ENCODE measurements at regions not wholly inside any gene's neighbourhood (a gene's known extent, or its start where the extent isn't known, plus 50 kb on each side); places are given as distances from the start of the nearest gene placed in this dataset.

GRCh38 chr4:148780426-148781005 lies 338.3 kb upstream of the NR3C2 start:
- dilution Hi-C loops (cut with MboI; ENCODE audit: extremely low pct_ligation_motif_present, low sequenced_read_pairs), result no loop called here
- TF ChIP-seq EZH2 (IDR thresholded peaks at IDR 0.05; ENCODE audit: low read length), result no peak
- no peak for TF ChIP-seq CTCF (optimal IDR thresholded peaks at IDR 0.05 in 1 of 3, IDR thresholded peaks at IDR 0.05 in 1 of 3, conservative IDR thresholded peaks at IDR 0.05 in 1 of 3; ENCODE audit: extremely low read depth in 1 of 3, insufficient read depth in 2 of 3, low read length in 3 of 3)
- no peaks in the 10 kb centered on the region for H3K79me2 ChIP-seq (ENCODE audit: control insufficient read depth, insufficient read depth, low read length)

GRCh38 chr4:148779771-148780170 lies 337.6 kb upstream of the NR3C2 start:
- no peak overlapping the region for H3K27ac ChIP-seq (ENCODE audit: control insufficient read depth, insufficient read depth, low read length)
- no peak for FAIRE-seq
- dilution Hi-C loops (cut with MboI; ENCODE audit: extremely low pct_ligation_motif_present, low sequenced_read_pairs), result no loop called here

More at GRCh38 chr4:148780426-148781005, 338.3 kb upstream of the NR3C2 start:
- H3K4me1 ChIP-seq (ENCODE audit: control insufficient read depth, extremely low read depth, insufficient read depth, low read length), result no peaks in the 10 kb centered on the region
- no peaks in the 10 kb centered on the region for H3K36me3 ChIP-seq (ENCODE audit: control insufficient read depth in 2 of 2, extremely low read depth in 1 of 2, insufficient read depth in 2 of 2, low read length in 2 of 2)
- H3K27me3 ChIP-seq (ENCODE audit: control insufficient read depth, extremely low read depth, insufficient read depth, low read length), result no peaks in the 10 kb centered on the region
- no peak overlapping the region for H3K27ac ChIP-seq (ENCODE audit: control insufficient read depth, insufficient read depth, low read length)
- H4K20me1 ChIP-seq (ENCODE audit: control insufficient read depth, extremely low read depth, insufficient read depth, low read length), result no peaks in the 10 kb centered on the region
- H3K9me3 ChIP-seq (ENCODE audit: control insufficient read depth, low read depth, low read length), result no peaks in the 10 kb centered on the region
- H3K9me1 ChIP-seq (ENCODE audit: control insufficient read depth, extremely low read depth, insufficient read depth, low read length), result no peaks in the 10 kb centered on the region
- no peak for FAIRE-seq
- no peak for DNase-seq (ENCODE audit: low read depth, low spot score)
- no peak overlapping the region for H3K9ac ChIP-seq (ENCODE audit: control insufficient read depth, extremely low read depth, insufficient read depth, low read length)
- H3K4me3 ChIP-seq (ENCODE audit: control insufficient read depth in 2 of 3, extremely low read depth in 1 of 3, insufficient read depth in 2 of 3, low read depth in 1 of 3, low read length in 3 of 3), result no peak overlapping the region
- H2AFZ ChIP-seq (ENCODE audit: control insufficient read depth, low read length), result no peak overlapping the region
- no peak overlapping the region for H3K4me2 ChIP-seq (ENCODE audit: control insufficient read depth, extremely low read depth, insufficient read depth, low read depth, low read length)

More at GRCh38 chr4:148779771-148780170, 337.6 kb upstream of the NR3C2 start:
- Histone ChIP-seq H3K36me3 (ENCODE audit: control insufficient read depth in 2 of 2, extremely low read depth in 1 of 2, insufficient read depth in 2 of 2, low read length in 2 of 2) (no peaks in the 10 kb centered on the region), H4K20me1 (ENCODE audit: control insufficient read depth, extremely low read depth, insufficient read depth, low read length) (no peaks in the 10 kb centered on the region), H2AFZ (ENCODE audit: control insufficient read depth, low read length) (no peak overlapping the region), H3K9me1 (ENCODE audit: control insufficient read depth, extremely low read depth, insufficient read depth, low read length) (no peaks in the 10 kb centered on the region), H3K27me3 (ENCODE audit: control insufficient read depth, extremely low read depth, insufficient read depth, low read length) (no peaks in the 10 kb centered on the region), H3K4me1 (ENCODE audit: control insufficient read depth, extremely low read depth, insufficient read depth, low read length) (no peaks in the 10 kb centered on the region), H3K4me3 (ENCODE audit: control insufficient read depth in 2 of 3, extremely low read depth in 1 of 3, insufficient read depth in 2 of 3, low read depth in 1 of 3, low read length in 3 of 3) (no peak overlapping the region), H3K79me2 (ENCODE audit: control insufficient read depth, insufficient read depth, low read length) (no peaks in the 10 kb centered on the region), H3K4me2 (ENCODE audit: control insufficient read depth, extremely low read depth, insufficient read depth, low read depth, low read length) (no peak overlapping the region), H3K9me3 (ENCODE audit: control insufficient read depth, low read depth, low read length) (no peaks in the 10 kb centered on the region), H3K9ac (ENCODE audit: control insufficient read depth, extremely low read depth, insufficient read depth, low read length) (no peak overlapping the region)
- TF ChIP-seq CTCF (optimal IDR thresholded peaks at IDR 0.05 in 1 of 3, IDR thresholded peaks at IDR 0.05 in 1 of 3, conservative IDR thresholded peaks at IDR 0.05 in 1 of 3; ENCODE audit: extremely low read depth in 1 of 3, insufficient read depth in 2 of 3, low read length in 3 of 3) (no peak), EZH2 (IDR thresholded peaks at IDR 0.05; ENCODE audit: low read length) (no peak)
- no peak for DNase-seq (ENCODE audit: low read depth, low spot score)
